Activated CD8-positive, alpha-beta T cell treated with anti-CD3 and anti-CD28 coated beads, Interleukin-2, amount 10 ng/mL, durations not matched to agents 7 days and 5 days (primary cell): ENCODE measurements at regions not wholly inside any gene's neighbourhood (a gene's known extent, or its start where the extent isn't known, plus 50 kb on each side); places are given as distances from the start of the nearest gene placed in this dataset.
"Not testable (repeated sequence)": the region's sequence is repeated elsewhere in the genome, so short reads cannot be mapped to it uniquely, and the experiment has no call there.

Experiments used
- ATAC-seq: fragments of 150-1000 bp; cut with Tn5 transposase; one replicate; pipeline ENCODE4 v1.10.0; 2021; ENCODE audit warnings: moderate library complexity
- CTCF ChIA-PET: fragments of 350-600 bp; sonication (Branson Sonifier 250); formaldehyde crosslinking; loops from one replicate; lab custom pipeline; 2021; ENCODE audit warnings: antibody characterized with exemption; lab: Charles Lee
- POLR2A ChIA-PET: fragments of 350-600 bp; sonication (Branson Sonifier 250); formaldehyde crosslinking; loops from one replicate; lab custom pipeline; 2021; ENCODE audit warnings: antibody characterized with exemption; lab: Charles Lee
- DNase-seq: peaks from one replicate; pipeline ENCODE4 v3.0.0-alpha.2; 2020
- H3K27ac Mint-ChIP-seq: one replicate; pipeline ENCODE4 v1.8.0; 2021; ENCODE audit warnings: mild to moderate bottlenecking, mixed read lengths
- H3K27me3 Mint-ChIP-seq: one replicate; pipeline ENCODE4 v1.8.0; 2021; ENCODE audit warnings: low read depth, mixed read lengths
- H3K36me3 Mint-ChIP-seq: one replicate; pipeline ENCODE4 v1.8.0; 2021; ENCODE audit warnings: low read depth, mixed read lengths
- H3K4me1 Mint-ChIP-seq: one replicate; pipeline ENCODE4 v1.8.0; 2021; ENCODE audit warnings: low read depth, mixed read lengths
- H3K4me3 Mint-ChIP-seq: one replicate; pipeline ENCODE4 v1.8.0; 2021; ENCODE audit warnings: mild to moderate bottlenecking, mixed read lengths
- H3K9me3 Mint-ChIP-seq: one replicate; pipeline ENCODE4 v1.8.0; 2022; ENCODE audit warnings: mixed read lengths; ENCODE audit not compliant: insufficient read depth

DNA sequence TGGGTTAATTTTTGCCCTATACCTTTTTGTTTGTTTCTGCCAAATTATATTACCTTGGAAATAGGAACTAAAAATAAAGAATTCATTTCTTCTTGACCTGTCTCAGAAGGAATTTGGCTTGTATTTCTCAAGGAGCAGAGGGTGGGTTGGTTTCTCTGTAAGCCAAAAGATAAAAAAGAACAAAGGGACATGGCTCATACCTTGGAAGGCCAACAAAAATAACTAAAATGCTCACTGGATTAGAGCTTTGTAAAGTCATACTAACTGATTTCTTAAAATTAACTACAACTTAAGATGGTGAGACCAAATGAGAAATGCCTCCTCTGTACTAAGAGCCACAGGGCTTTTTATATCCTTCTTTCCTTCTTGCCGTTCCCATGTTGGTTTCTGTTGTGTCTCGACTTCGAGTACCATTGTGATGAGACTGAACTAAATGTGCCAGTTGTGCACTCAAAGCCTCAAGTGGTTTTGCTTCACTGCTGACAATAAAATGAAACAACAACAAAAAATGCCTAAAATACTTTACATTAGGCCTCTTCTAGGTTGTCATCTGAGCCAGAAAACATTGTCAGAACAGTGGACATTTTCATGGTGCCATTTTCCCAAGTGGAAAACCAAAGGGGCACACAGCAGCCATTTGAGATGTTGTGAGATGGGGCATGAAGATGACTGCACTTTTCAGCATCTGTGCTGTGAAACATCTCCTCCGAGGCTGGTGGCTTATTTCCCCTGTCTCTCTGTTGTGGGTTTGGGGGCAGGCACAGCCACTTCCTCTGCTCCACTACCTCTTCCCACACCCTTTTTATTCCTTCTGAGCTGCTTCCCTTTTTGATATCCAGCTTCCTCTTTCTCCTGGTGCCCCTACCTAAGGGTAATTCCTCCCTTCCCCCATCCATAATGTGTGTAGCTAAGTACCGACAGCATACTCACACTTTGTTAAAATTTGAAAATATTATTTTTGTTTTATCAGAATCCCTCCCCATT is 51.8 kb upstream of the AGR3 start:
- DNase-seq (peak; percentile 59), ATAC-seq (peak; percentile 66)
- Mint-ChIP-seq H3K4me3 (peak overlapping the region; percentile 62), H3K9me3 (peaks cover 4% of the 10 kb centered on the region), H3K27me3 (no peaks in the 10 kb centered on the region), H3K27ac (peak overlapping the region; percentile 79), H3K4me1 (peaks cover 65% of the 10 kb centered on the region), H3K36me3 (peaks cover 8% of the 10 kb centered on the region)
- ChIA-PET POLR2A (no interaction called here), CTCF (interaction anchor here (0.9 to 1.7 kb wide), 2 partner anchors 10 to 15 kb away, joined by 3 to 6 read pairs; no protein-coding TSS in a partner anchor)

DNA sequence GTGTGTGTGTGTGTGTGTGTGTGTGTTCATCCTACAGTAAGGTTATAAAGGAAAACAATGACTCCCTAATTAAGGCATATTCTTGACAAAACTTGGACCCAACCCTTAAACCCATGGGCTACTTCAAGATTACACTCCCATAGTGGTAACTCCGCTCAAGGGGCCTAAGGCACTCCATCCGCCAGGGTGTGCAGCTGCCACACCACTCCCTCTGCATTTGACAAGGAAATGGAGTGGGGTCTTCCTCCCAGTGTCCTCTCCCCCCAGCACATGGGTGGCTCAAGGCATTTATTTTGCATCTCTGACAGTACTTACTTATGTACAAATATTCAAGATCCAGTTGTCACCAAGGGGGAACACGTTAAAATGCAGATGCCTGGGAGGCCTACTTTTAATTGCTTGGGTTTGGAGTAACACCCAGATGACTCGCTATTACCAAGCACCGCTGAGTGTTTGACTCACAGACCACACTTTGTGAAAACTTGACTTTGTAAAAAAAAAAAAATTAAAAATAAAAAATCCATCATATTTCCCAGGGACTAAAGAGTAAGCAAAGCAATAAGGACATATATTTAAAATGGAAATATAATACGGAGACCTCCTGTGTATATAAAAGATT is 53.0 kb upstream of the AGR3 start:
- POLR2A ChIA-PET, result no interaction called here
- H3K4me3 Mint-ChIP-seq, result no peak overlapping the region
- H3K27ac Mint-ChIP-seq, result no peak overlapping the region
- H3K27me3 Mint-ChIP-seq, result no peaks in the 10 kb centered on the region
- H3K9me3 Mint-ChIP-seq, result no peaks in the 10 kb centered on the region
- DNase-seq (no peak), ATAC-seq (no peak)
- H3K36me3 Mint-ChIP-seq, result peaks cover 7% of the 10 kb centered on the region
- peaks cover 59% of the 10 kb centered on the region for H3K4me1 Mint-ChIP-seq
- CTCF ChIA-PET, result no interaction called here

DNA sequence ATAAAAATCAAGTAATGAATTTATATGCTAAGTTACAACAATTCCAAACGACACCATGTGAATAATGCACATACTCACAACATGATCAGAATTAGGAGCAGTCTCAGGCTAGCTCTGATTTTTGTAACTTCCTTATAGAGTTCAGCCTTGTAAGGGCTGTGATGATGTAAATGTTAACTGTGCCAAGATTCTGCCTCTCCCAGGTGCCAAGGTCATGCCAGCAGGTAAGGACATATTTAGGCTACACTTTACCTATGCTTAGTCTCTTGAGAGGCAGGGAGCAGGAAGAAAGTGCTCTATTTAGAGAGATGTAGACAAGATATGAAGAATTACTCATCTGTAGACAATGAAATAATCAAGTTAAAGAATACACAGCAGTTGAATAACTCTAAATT is 53.6 kb upstream of the AGR3 start:
- Mint-ChIP-seq H3K4me3 (no peak overlapping the region), H3K36me3 (peaks cover 4% of the 10 kb centered on the region), H3K9me3 (no peaks in the 10 kb centered on the region), H3K27ac (no peak overlapping the region), H3K4me1 (peaks cover 54% of the 10 kb centered on the region), H3K27me3 (no peaks in the 10 kb centered on the region)
- POLR2A ChIA-PET, result no interaction called here
- CTCF ChIA-PET, result interaction anchor here (0.8 to 2.7 kb wide), 2 partner anchors 9 to 17 kb away, joined by 4 to 12 read pairs; no protein-coding TSS in a partner anchor
- ATAC-seq (no peak), DNase-seq (no peak)

DNA sequence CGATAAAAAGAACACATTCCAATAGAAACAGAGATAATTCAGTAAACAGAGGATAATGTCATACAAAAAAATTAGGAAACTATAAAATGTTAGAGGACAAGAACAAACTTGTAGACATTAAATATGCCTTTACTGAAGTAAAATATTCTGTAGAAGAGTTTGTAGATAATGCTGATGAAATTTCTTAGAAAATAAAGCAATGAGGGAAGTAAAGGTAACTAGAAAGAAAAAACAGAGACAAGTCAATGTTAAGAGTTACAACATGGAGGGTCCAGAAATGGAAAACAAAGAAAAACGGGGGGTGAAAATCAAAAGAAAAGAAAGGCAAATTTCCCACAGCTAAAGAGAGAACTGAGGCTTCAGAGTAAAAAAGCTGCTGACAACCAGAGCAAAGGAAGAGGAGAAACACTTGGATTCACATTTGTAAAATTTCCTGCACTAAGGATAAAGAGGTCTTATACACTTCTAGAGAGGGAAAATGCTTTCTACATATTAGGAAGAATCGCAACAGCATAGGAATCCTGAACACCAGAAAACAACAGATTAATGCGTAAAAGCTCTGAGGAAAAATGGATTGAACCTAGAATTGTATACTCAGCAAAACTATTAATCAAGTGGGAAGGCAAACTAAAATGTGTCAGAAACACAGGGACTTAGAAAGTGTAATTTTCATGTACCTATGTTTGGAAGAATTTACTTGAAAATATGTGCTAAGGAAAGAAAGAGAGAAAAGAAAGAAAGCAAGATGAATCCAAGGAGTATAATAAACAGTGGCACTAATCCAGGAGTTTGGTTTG is 55.0 kb upstream of the AGR3 start:
- ATAC-seq, result no peak
- CTCF ChIA-PET, result interaction anchor here (1.2 to 2.7 kb wide), 2 partner anchors 11 to 19 kb away, joined by 4 to 12 read pairs; no protein-coding TSS in a partner anchor

DNA sequence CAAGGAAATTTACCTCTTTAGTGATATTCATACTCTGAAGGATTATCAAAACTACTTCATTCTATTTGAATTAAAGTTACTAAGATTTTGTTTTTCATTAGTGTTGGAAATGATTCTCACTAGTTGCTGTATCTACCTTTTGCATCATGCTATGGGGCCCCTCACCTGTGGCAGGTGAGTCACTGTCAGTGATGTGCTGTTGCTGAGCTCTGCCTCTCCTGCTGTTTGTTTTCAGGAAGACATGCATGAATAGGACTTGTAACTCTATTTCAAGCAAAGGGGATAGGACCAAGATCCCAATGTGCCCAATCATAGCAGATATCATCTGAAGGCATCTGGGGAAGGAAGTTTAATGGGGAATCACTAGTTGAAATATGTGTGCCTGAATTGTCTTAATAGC is 57.4 kb upstream of the AGR3 start:
- peaks cover 4% of the 10 kb centered on the region for H3K27me3 Mint-ChIP-seq
- ChIA-PET CTCF (interaction anchor here (1.9 to 2.3 kb wide), 2 partner anchors 13 to 21 kb away, joined by 7 to 8 read pairs; no protein-coding TSS in a partner anchor), POLR2A (no interaction called here)
- no peaks in the 10 kb centered on the region for H3K9me3 Mint-ChIP-seq
- no peak overlapping the region for H3K27ac Mint-ChIP-seq
- ATAC-seq, result no peak
- no peak for DNase-seq
- peaks cover 4% of the 10 kb centered on the region for H3K36me3 Mint-ChIP-seq
- H3K4me1 Mint-ChIP-seq, result peaks cover 30% of the 10 kb centered on the region
- no peak overlapping the region for H3K4me3 Mint-ChIP-seq

More for the DNA sequence above, 55.0 kb upstream of the AGR3 start:
- Mint-ChIP-seq H3K27me3 (peaks cover under 1% of the 10 kb centered on the region), H3K4me1 (peaks cover 47% of the 10 kb centered on the region), H3K36me3 (peaks cover 1% of the 10 kb centered on the region), H3K27ac (no peak overlapping the region), H3K4me3 (no peak overlapping the region), H3K9me3 (no peaks in the 10 kb centered on the region)
- POLR2A ChIA-PET, result no interaction called here
- no peak for DNase-seq

DNA sequence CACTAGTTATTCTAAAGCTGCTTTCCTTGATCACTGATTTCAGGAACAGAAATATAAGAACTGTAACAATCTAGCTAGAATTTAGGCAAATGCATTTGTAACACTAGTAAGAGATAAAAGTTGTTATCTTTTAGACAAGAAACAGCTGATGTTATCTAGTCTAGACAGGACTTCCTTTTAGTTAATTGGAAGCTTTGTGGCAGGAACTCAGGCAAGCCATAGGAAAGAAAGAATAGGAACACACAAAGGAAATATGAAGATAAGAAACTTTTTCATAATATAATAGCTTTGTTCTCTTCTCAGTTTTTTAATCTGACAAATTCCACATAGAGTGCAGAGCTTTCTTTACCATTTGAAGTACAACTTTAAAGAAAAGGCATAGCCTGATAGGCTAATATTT is 59.0 kb upstream of the AGR3 start:
- H3K9me3 Mint-ChIP-seq, result no peaks in the 10 kb centered on the region
- peaks cover 4% of the 10 kb centered on the region for H3K27me3 Mint-ChIP-seq
- H3K36me3 Mint-ChIP-seq, result peaks cover 4% of the 10 kb centered on the region
- H3K27ac Mint-ChIP-seq, result no peak overlapping the region
- ChIA-PET POLR2A (interaction anchor here (0.7 kb wide), 1 partner anchor 451 kb away, joined by 3 read pairs; no protein-coding TSS in a partner anchor), CTCF (interaction anchor here (0.6 to 2.3 kb wide), 4 partner anchors 15 to 341 kb away, joined by 3 to 8 read pairs (median 5); no protein-coding TSS in a partner anchor)
- no peak overlapping the region for H3K4me3 Mint-ChIP-seq
- no peak for DNase-seq
- no peak for ATAC-seq
- peaks cover 20% of the 10 kb centered on the region for H3K4me1 Mint-ChIP-seq

DNA sequence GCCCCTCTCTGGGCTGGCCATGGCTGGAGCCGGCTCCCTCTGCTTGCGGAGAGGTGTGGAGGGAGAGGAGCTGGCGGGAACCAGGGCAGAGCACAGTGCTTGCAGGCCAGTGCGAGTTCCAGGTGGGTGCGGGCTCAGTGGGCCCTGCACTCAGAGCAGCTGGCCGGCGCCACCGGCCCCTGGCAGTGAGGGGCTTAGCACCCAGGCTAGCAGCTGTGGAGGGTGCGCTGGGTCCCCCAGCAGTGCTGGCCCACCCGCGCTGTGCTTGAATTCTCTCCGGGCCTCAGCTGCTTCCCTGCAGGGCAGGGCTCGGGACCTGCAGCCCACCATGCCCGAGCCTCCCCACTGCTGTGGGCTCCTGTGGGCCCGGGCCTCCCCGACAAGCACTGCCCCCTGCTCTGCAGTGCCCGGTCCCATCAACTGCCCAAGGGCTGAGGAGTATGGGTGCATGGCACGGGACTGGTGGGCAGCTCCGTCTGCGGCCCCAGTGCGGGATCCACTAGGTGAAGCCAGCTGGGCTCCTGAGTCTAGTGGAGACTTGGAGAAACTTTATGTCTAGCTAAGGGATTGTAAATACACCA is 61.2 kb upstream of the AGR3 start:
- POLR2A ChIA-PET, result no interaction called here
- Mint-ChIP-seq H3K27ac (no peak overlapping the region), H3K27me3 (peaks cover 4% of the 10 kb centered on the region), H3K4me3 (no peak overlapping the region), H3K4me1 (peaks cover 19% of the 10 kb centered on the region), H3K9me3 (peaks cover 8% of the 10 kb centered on the region), H3K36me3 (peaks cover 4% of the 10 kb centered on the region)
- CTCF ChIA-PET, result no interaction called here
- ATAC-seq (no peak), DNase-seq (no peak)

DNA sequence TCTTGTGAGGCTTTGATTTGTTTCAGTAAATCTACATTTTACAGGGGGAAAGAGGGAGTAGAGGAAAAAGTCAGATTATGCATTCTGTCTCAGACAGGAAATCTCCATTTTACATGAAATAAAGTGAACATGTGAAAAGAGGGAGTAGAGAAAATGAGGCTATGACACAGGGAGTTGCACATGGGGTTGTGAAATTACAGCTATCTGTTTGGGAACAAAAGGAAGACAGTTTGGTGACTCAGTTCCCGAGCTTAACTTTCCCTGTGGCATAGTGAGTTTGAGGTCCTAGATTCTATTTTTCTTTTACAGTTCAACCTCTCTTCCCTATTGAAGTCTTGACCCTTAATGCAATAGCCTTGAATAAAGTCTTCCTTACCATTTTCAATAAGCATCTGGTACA is 63.2 kb upstream of the AGR3 start:
- H3K4me1 Mint-ChIP-seq, result peaks cover 8% of the 10 kb centered on the region

DNA sequence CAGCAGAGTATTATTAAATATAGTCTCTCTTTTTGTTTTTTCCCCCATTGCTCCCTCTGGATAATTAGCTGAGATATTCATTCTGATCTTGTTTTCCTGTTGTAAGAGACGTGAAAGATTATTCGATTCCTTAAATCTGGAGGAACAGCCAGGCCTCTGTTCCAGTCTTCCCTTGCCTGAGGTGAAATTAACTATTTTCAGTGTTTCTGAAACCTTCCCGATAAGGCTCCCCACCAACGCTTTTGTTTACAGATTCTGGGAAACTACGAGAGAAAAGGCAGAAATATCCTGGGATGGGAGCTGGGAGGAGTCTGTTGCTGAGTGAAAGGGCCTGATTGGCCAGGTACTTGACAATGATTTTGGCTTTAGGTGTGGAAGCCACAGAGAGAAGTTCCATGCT is 63.6 kb upstream of the AGR3 start:
- DNase-seq (no peak), ATAC-seq (no peak)
- POLR2A ChIA-PET, result no interaction called here
- H3K27ac Mint-ChIP-seq, result no peak overlapping the region
- peaks cover 14% of the 10 kb centered on the region for H3K9me3 Mint-ChIP-seq
- H3K4me1 Mint-ChIP-seq, result peaks cover 8% of the 10 kb centered on the region
- H3K27me3 Mint-ChIP-seq, result peaks cover 4% of the 10 kb centered on the region
- H3K36me3 Mint-ChIP-seq, result peaks cover 10% of the 10 kb centered on the region
- no peak overlapping the region for H3K4me3 Mint-ChIP-seq
- CTCF ChIA-PET, result no interaction called here

More for the DNA sequence above, 63.2 kb upstream of the AGR3 start:
- no peak overlapping the region for H3K27ac Mint-ChIP-seq
- DNase-seq (no peak), ATAC-seq (no peak)
- peaks cover 4% of the 10 kb centered on the region for H3K27me3 Mint-ChIP-seq
- peaks cover 14% of the 10 kb centered on the region for H3K9me3 Mint-ChIP-seq
- ChIA-PET CTCF (interaction anchor here (1.1 kb wide), 1 partner anchor 14 kb away, joined by 3 read pairs; no protein-coding TSS in a partner anchor), POLR2A (no interaction called here)
- H3K4me3 Mint-ChIP-seq, result no peak overlapping the region
- H3K36me3 Mint-ChIP-seq, result peaks cover 10% of the 10 kb centered on the region

DNA sequence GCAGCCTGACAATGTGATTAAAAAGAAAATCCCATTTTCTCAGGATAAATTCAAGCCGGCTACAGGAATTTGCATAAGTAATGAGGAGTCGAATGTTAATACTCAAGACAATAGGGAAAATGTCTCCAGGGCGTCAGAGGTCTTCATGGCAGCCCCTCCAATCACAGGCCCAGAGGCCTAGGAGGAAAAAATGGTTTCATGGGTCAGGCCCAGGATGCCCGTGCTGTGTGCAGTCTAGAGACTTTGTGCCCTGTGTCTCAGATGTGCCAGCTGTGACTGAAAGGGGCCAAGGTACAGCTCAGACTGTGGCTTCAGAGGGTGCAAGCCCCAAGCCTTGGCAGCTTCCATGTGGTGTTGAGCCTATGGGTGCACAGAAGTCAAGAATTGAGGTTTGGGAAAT is 66.3 kb upstream of the AGR3 start:
- DNase-seq, CTCF ChIA-PET, H3K27me3 Mint-ChIP-seq, H3K4me3 Mint-ChIP-seq, H3K4me1 Mint-ChIP-seq, ATAC-seq, H3K27ac Mint-ChIP-seq: not testable (repeated sequence)
- H3K9me3 Mint-ChIP-seq, result peaks cover 14% of the 10 kb centered on the region
- POLR2A ChIA-PET, result interaction anchor here (0.6 kb wide), 1 partner anchor 1026 kb away, joined by 5 read pairs; no protein-coding TSS in a partner anchor
- peaks cover 10% of the 10 kb centered on the region for H3K36me3 Mint-ChIP-seq
